ENCODE measurements at regions not wholly inside any gene's neighbourhood (a gene's known extent, or its start where the extent isn't known, plus 50 kb on each side); places are given as distances from the start of the nearest gene placed in this dataset.
"Not testable (repeated sequence)": the region's sequence is repeated elsewhere in the genome, so short reads cannot be mapped to it uniquely, and the experiment has no call there.

DNA sequence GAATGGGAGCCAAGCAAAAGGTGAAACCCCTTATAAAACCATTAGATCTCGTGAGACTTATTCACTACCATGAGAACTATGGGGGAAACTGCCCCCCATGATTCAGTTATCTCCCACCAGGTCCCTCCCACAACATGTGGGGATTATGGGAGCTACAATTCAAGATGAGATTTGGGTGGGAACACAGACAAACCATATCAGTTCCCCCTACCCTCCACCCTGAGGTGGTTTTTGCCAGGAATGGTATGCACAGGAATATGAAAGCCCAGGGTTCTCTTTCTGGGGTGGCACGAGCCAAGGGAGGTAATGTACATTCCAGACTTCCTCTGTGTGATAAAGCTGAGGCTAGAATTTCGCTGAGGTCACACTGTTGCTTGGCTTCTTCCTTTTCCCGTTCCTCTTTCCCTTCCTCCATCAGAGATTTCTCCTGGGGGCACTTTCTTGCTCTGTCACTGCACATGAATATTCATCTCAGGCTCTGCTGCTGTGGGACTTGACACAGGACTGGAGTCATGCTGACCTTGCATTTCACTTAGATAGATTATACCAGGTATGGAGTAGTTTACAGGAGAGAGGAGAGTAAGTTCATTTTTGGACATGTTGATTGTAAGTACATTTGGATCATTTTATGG is 347.0 kb upstream of the MTPN start:
- no peak for DNase-seq

DNA sequence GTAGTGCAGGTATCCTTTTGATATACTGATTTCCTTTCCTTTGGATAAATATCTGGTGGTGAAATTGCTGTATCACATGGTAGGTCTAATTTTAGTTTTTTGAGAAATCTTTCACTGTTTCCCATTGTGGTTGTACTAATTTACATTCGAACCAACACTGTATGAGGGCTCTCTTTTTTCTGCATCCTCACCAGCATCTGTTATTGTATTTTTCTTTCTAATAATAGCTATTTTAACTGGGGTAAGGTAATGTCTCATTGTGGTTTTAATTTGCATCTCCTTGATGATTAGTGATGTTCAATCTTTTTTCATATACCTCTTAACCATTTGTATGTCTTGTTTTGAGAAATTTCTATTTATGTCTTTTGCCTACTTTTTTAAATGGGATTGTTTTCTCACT is 335.4 kb upstream of the MTPN start:
- DNase-seq, result no peak

- no peak for DNase-seq
These were observed 332.2 kb upstream of the MTPN start for GRCh38 chr7:136309407-136309806.

DNA sequence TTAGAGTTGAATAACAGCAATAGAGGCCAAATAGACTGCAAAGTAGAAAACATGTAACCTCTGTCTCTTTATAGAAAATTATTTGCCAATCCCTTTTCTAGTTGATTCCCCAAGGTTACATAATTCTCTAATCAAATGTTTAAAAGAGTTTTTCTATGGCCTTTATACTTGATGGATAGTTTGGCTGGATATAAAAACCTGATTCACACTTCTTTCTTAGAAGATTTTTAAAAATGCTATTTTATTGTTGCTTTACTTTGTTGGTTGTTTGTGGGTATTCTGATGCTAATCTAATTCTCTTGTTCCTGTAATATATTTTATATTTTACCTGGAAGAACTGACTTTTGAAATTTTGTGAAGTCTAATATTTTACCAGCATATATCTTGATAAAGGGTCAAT is 331.1 kb upstream of the MTPN start:
- no peak for DNase-seq

DNA sequence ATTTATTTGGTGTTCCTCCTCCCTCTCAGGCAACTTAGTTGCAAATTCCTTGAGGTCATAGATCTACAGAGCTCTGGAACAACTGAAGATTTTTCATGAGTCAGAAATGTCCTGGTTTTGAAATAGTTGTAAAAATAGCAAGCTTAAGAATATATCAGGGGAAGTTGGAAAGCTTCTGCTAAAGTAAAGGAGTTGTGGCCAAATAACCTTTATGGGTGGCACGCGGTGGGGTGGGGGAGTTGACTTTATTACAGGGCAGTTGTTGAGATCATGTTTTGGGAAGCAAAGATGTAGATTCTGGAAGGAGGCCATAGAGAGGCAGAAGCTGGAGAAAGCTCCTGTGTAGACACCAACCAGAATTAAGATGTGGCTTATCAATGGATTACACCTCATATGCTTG is 326.0 kb upstream of the MTPN start:
- DNase-seq, result no peak

- DNase-seq, result no peak
These were observed 324.9 kb upstream of the MTPN start for GRCh38 chr7:136302049-136302448.

- DNase-seq, result no peak
These were observed 317.8 kb upstream of the MTPN start for GRCh38 chr7:136294977-136295376.

- DNase-seq, result no peak
These were observed 316.8 kb upstream of the MTPN start for GRCh38 chr7:136293841-136294391.

DNA sequence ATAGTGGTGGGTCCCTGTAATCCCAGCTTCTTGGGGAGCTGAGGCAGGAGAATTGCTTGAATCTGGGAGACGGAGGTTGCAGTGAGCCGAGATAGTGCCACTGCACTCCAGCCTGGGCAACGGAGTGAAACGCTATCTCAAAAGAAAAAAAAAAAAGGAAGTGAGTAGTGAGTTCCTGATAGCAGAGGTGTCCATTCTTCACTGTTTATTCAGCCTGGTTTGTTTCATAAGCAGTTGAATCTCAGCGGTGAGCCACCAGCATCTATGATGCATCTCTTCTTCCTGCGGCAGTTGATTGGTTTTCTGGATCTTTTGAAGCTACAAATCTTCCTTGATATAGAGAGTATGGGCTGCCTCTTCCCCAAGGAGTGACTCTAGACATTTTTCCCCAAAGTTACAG is 316.1 kb upstream of the MTPN start:
- DNase-seq, result no peak

DNA sequence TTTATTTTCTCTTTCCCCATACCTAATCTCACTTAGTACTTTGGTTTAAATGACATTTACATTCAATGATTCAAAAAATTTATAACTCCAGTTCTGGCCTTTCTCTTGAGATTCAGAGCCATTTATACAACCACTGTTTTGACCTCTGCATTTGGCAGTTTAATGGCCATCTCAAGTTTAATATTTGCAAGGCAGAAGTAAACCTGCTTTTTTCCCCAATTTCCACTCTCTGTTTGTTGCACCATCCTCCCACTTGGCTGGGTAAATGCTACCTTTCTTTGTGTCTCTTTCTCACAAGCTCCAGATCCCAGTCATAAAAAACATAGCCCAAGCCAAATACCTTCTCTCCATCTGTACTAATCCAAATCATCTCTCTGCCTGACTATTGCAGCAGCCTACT is 315.2 kb upstream of the MTPN start:
- DNase-seq, result no peak

GRCh38 chr7:136290351-136290750 is 313.2 kb upstream of the MTPN start:
- DNase-seq, result no peak

DNA sequence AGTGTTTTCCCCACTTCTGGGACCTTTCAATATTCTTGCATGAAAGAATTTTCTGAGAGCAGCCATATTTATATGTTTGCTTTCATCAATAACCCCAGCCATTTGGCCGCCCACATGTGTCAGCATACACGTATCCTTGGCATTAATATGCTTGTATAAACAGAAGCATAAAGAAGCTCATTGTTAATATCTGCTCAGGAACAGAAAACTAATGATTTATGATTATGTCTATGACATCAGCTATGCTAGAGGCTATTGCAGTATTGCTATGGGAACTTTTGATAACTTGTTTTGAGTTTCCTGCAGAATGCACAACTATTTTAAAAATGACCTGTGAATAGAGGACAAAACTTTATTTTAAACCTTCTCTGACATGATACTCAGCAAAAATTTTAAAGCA is 300.9 kb upstream of the MTPN start:
- no peak for DNase-seq

DNA sequence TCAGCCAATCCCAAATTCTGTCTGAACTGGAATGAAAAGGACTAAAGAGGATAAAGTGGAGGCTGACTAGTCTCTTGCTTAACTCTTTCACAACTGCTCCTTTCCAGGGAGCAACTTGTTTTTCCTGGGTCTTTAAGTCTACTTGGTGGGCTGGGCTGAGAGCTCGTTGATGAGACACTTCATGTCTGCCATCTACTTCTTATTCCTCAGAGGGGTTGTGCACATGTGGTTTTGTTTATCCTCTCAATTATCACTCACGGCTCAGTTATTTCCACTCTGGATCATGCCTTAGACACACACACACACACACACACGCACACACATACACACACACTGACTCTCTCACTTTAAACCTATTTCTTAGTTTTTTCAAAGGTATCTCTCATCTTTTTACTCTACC is 298.6 kb upstream of the MTPN start:
- no peak for DNase-seq

- DNase-seq, result no peak
These were observed 297.6 kb upstream of the MTPN start for GRCh38 chr7:136274636-136275345.

DNA sequence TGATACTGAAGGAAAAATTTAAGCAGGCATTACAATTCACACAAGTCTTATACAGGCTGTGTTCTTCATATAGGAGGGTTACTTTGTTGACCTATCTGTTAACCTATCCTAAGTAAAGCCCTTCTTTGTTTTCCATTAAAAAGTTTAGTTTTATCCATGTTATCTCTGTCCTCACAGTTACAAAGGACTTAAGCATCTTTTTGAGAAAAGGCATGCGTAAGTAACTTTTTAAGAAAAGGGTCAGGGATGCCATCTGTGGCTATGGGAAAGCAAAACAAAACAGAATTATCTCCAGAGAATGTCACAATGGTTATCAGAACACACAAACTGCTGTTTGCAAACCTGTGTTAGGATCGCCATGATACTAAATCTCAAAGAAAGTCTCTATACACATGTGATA is 295.8 kb upstream of the MTPN start:
- no peak for DNase-seq

DNA sequence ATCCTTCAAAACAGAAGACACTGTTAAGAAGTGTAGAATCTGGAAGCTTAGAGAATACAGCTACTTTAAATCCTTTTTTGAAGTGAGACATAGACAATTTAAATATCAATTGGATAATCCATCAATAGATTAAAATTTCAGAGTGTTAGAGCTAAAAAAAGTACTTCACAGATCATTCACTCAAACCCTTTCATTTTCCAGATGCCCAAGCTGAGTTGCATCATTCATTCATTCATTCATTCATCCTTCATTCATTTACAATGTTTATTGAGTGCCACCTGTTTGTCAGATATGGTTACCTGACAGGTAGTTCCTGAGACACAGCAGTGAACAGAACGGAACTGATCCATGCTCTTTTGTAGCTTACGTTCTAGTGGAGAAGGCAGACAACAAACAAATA is 290.7 kb upstream of the MTPN start:
- DNase-seq, result no peak

DNA sequence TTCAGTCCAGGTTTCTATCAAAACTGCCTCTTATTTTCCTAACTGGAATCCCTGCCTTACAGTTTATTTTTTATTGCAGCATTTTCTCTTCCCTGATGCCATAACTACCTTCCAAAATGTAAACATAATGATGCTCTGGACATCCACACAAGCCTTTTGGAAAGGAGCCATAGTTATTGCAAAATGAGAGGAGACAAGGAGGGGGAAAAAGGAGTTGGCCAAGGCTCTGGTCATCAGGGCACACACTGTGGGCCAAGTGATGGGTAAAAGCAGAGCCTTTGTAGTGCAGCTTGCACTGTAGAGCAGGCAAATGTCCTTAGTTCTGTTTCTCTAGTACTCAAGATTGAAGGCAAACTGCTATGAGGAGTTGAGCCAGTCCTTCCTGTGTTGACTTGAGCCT is 289.3 kb upstream of the MTPN start:
- DNase-seq, result no peak

- DNase-seq, result not testable (repeated sequence)
These were observed 287.1 kb upstream of the MTPN start for GRCh38 chr7:136264304-136264703.

- not testable (repeated sequence) for DNase-seq
These were observed 286.1 kb upstream of the MTPN start for GRCh38 chr7:136263112-136263860.

- DNase-seq, result not testable (repeated sequence)
These were observed 283.4 kb upstream of the MTPN start for GRCh38 chr7:136260591-136260990.

DNA sequence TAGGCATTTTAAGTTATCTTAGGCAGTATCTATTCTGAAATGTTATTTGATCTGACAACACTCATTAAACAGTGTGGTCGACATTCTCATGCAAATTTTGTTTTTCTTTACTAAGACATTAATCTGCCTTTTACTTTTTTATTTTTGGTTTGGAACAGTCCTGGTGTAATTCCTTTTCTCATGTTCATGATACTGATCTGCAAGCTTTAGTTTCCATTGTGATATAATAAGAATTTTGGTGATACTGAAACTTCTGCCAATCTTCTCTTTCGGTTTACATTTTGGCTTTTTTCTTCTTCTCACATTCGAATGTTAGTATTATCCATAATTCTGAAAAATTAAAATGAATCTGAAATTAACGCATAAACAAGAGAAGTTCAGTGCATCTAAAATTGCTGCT is 281.9 kb upstream of the MTPN start:
- DNase-seq, result no peak

GRCh38 chr7:136256491-136256890 is 279.3 kb upstream of the MTPN start:
- no peak for DNase-seq

GRCh38 chr7:136254148-136254547 is 277.0 kb upstream of the MTPN start:
- DNase-seq, result no peak

GRCh38 chr7:136251826-136252225 is 274.7 kb upstream of the MTPN start:
- no peak for DNase-seq
